ENCODE measurements at regions not wholly inside any gene's neighbourhood (a gene's known extent, or its start where the extent isn't known, plus 50 kb on each side); places are given as distances from the start of the nearest gene placed in this dataset.
A peak's percentile ranks its signal among the peaks of the same experiment; 100 is the strongest.

DNA sequence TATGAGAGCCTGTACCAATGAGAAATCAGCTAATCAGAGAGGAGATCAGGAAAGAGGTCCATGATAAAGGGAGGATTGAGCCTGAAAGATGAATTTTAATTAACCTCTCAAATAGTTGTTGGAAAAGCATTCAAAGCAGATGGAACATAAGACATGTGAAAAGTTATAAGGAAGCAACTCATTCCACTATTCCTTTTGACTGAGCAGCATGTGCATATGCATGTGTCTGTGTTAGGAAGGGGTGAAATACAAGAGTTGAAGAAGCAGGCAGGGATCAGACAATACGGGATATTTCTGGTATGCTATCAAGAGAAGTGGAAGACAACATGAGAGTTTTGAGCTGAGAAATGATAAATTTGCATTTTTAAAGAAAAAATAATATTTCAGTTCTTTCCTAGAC, 624.8 kb upstream of the PTCHD4 start:
- Histone ChIP-seq H3K27ac (ENCODE audit: low read length) (no peak overlapping the region), H3K4me1 (ENCODE audit: control insufficient read depth, insufficient read depth, low read length) (no peaks in the 10 kb centered on the region), H3K9me3 (ENCODE audit: control insufficient read depth, low read length) (no peaks in the 10 kb centered on the region), H3K4me3 (ENCODE audit: low read length) (no peak overlapping the region), H3K27me3 (ENCODE audit: control insufficient read depth, insufficient read depth) (no peaks in the 10 kb centered on the region)
- intact Hi-C loops (cut with DNase I), result no loop called here
- WGBS, result 45% methylated on average over 1 of the region's 1 CpG
- ATAC-seq (no peak), DNase-seq (no peak)

DNA sequence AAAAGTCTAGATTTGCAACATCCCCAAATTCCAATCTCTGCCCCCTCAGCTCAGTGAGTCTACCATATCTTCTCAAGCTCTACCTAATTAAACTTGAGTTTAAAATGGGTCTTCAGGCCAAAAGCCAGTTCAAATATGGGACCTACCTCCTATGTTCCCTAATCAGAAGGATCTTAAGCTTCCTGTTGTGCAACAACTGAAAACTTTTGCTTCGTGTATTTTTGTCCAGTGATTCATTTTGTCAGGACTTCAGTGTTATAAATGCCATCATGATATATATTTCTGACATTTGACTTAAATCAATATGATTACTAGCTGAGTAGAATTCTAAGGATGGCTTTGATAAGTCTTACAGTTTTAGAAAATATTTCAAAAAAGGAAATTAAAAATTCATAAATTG, 622.6 kb upstream of the PTCHD4 start:
- 48% methylated on average over 1 of the region's 1 CpG for whole genome bisulfite sequencing
- Histone ChIP-seq H3K4me3 (ENCODE audit: low read length) (no peak overlapping the region), H3K4me1 (ENCODE audit: control insufficient read depth, insufficient read depth, low read length) (no peaks in the 10 kb centered on the region), H3K27me3 (ENCODE audit: control insufficient read depth, insufficient read depth) (no peaks in the 10 kb centered on the region), H3K9me3 (ENCODE audit: control insufficient read depth, low read length) (no peaks in the 10 kb centered on the region), H3K27ac (ENCODE audit: low read length) (no peak overlapping the region)
- DNase-seq (no peak), ATAC-seq (no peak)
- intact Hi-C loops (cut with DNase I), result no loop called here

DNA sequence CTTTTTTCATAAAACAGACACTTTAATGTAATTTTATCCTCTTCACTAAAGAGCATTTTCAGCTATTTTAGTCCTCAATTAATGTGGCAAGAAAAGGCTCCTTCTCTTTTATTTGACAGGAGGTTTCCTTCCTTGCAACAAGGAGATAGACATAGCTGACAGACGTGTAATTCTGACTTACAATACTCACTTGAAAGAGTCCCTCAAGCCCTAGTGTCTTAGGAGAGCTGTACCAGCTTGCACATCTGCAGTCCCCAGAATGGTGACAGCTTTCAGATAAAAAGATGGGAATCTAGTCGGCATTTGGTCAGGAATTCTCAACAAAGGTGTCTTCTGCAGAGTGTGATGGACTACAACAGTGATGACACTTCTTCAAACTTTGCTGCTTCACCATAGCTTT, 603.7 kb upstream of the PTCHD4 start:
- intact Hi-C loops (cut with DNase I), result no loop called here
- WGBS, result 30% methylated on average over 2 of the region's 2 CpGs
- Histone ChIP-seq H3K27me3 (ENCODE audit: control insufficient read depth, insufficient read depth) (no peaks in the 10 kb centered on the region), H3K9me3 (ENCODE audit: control insufficient read depth, low read length) (no peaks in the 10 kb centered on the region), H3K4me3 (ENCODE audit: low read length) (no peak overlapping the region), H3K27ac (ENCODE audit: low read length) (no peak overlapping the region), H3K4me1 (ENCODE audit: control insufficient read depth, insufficient read depth, low read length) (no peaks in the 10 kb centered on the region)
- DNase-seq (no peak), ATAC-seq (no peak)

DNA sequence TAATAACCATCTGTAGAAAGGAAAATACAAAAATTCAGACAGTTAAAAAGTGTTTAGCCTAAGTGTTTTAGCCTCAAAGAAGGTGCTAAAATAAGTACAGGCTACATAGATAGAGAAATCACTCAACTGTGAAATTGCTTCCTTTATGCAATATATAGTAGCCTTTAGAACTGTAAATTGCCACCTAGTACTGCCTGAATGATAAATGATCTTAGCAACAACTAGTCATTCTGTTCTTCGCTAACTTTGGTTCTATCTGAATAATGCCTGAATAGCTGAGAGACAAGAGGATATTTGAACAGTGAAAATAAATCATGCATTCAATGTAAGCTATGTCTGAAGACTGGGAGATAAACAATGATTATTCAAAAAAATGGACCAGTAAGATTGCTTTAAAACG, 603.3 kb upstream of the PTCHD4 start:
- no peak overlapping the region for H3K27ac ChIP-seq (ENCODE audit: low read length)
- no peak overlapping the region for H3K4me3 ChIP-seq (ENCODE audit: low read length)
- DNase-seq (no peak), ATAC-seq (no peak)
- 60% methylated on average over 2 of the region's 2 CpGs for WGBS
- no peaks in the 10 kb centered on the region for H3K27me3 ChIP-seq (ENCODE audit: control insufficient read depth, insufficient read depth)
- intact Hi-C loops (cut with DNase I), result no loop called here
- no peaks in the 10 kb centered on the region for H3K9me3 ChIP-seq (ENCODE audit: control insufficient read depth, low read length)
- no peaks in the 10 kb centered on the region for H3K4me1 ChIP-seq (ENCODE audit: control insufficient read depth, insufficient read depth, low read length)

DNA sequence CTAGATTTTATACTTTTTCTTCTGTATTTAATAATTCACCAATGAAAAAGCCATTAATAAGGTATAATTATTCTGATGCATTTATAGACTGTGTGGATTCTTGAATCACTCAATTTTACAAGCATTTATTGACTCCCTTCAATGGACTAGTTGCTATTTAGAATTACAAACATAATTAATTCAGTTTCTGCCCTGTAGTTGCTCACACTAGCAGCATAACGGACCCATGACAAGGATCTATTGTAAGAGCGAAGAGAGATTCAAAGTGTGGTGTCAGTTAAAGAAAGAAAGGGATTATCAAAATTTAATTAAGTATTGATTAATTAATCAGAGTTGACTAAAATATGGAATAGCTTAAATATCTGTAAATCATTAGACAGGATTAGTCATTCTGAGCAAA, 602.6 kb upstream of the PTCHD4 start:
- 94% methylated on average over 2 of the region's 2 CpGs for WGBS
- Histone ChIP-seq H3K4me3 (ENCODE audit: low read length) (no peak overlapping the region), H3K27me3 (ENCODE audit: control insufficient read depth, insufficient read depth) (no peaks in the 10 kb centered on the region), H3K9me3 (ENCODE audit: control insufficient read depth, low read length) (no peaks in the 10 kb centered on the region), H3K4me1 (ENCODE audit: control insufficient read depth, insufficient read depth, low read length) (no peaks in the 10 kb centered on the region), H3K27ac (ENCODE audit: low read length) (no peak overlapping the region)
- intact Hi-C loops (cut with DNase I), result no loop called here
- ATAC-seq, result no peak
- DNase-seq, result no peak

DNA sequence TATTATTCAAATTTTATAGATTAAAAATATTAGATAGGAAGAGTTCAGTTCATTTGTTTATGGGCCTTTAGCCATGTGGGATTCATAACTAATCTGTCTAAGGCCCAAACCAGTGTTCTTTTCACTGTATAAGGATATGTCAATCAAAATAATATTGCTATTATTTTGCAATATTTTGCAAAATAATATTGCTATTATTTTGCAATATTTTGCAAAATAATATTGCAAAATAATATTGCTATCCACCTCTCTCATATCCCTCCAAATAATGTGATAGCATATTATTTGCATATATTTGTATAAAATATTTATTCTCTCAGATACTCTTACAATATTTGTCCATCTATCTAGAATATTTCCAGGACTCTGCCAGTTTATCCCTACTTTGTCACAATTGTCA, 595.3 kb upstream of the PTCHD4 start:
- intact Hi-C loops (cut with DNase I), result no loop called here
- Histone ChIP-seq H3K9me3 (ENCODE audit: control insufficient read depth, low read length) (no peaks in the 10 kb centered on the region), H3K4me3 (ENCODE audit: low read length) (no peak overlapping the region), H3K4me1 (ENCODE audit: control insufficient read depth, insufficient read depth, low read length) (no peaks in the 10 kb centered on the region), H3K27me3 (ENCODE audit: control insufficient read depth, insufficient read depth) (no peaks in the 10 kb centered on the region), H3K27ac (ENCODE audit: low read length) (no peak overlapping the region)
- DNase-seq (no peak), ATAC-seq (no peak)

DNA sequence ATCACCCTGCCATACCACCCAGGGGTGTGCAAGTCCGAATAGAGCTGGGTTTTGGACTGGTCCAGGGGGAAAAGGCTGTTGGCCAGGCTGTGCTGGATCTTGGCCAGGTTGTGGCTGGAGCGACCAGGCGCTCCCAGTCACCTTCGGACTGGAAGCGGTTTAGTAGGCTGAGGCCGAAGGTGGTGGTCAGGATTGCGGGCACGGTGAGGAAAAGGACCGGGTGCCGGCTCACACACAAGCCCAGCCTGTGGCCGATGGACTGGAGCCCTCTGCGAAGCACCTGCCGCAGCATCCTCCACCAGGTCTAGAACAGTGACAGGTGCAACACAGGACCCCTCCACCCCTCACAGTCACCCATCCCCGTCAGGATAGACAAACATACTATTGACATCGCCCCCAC, 590.6 kb upstream of the PTCHD4 start:
- H3K4me1 ChIP-seq (ENCODE audit: control insufficient read depth, insufficient read depth, low read length), result no peaks in the 10 kb centered on the region
- intact Hi-C loops (cut with DNase I), result no loop called here
- DNase-seq, result peak in 1 of 3 donors; percentile 13
- H3K4me3 ChIP-seq (ENCODE audit: low read length), result no peak overlapping the region
- no peaks in the 10 kb centered on the region for H3K27me3 ChIP-seq (ENCODE audit: control insufficient read depth, insufficient read depth)
- WGBS, result 84% methylated on average over 15 of the region's 15 CpGs
- H3K9me3 ChIP-seq (ENCODE audit: control insufficient read depth, low read length), result no peaks in the 10 kb centered on the region
- no peak for ATAC-seq
- no peak overlapping the region for H3K27ac ChIP-seq (ENCODE audit: low read length)

DNA sequence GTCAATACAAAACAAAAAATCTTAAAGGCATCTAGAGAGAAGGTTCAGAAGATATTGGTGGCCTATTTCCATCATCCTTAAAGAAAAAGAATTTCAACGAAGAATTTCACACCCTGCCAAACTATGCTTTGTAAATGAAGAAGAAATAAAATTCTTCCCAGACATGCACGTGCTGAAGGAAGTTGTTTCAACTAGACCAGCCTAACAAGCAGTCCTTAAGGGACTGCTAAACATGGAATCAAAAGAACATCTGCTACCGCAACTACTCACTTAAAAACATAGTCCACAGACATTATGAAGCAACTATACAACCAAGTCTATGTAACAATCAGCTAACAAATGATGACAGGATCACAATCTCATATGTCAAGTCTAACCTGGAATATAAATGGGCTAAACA, 584.9 kb upstream of the PTCHD4 start:
- DNase-seq, result no peak
- intact Hi-C loops (cut with DNase I), result no loop called here
- no peak for ATAC-seq
- WGBS, result 83% methylated on average over 3 of the region's 3 CpGs
- Histone ChIP-seq H3K4me3 (ENCODE audit: low read length) (no peak overlapping the region), H3K4me1 (ENCODE audit: control insufficient read depth, insufficient read depth, low read length) (no peaks in the 10 kb centered on the region), H3K27ac (ENCODE audit: low read length) (no peak overlapping the region), H3K27me3 (ENCODE audit: control insufficient read depth, insufficient read depth) (no peaks in the 10 kb centered on the region), H3K9me3 (ENCODE audit: control insufficient read depth, low read length) (no peaks in the 10 kb centered on the region)

DNA sequence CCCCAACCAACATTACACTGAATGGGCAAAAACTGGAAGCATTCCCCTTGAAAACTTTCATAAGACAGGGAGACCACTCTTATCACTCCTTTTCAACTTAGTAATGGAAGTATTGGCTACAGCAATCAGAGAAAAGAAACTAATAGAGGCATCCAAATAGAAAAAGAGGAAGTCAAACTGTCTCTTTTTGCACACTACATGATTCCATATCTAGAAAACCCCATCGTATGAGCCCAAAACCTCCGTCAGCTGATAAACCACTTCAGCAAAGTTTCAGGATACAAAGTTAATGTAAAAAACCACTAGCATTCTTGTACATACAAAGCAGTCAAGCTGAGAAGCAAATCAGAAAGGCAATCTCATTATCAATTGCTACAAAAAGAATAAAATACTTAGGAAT, 580.4 kb upstream of the PTCHD4 start:
- DNase-seq (no peak), ATAC-seq (no peak)
- H3K4me1 ChIP-seq (ENCODE audit: control insufficient read depth, insufficient read depth, low read length), result no peaks in the 10 kb centered on the region
- 79% methylated on average over 2 of the region's 2 CpGs for WGBS
- intact Hi-C loops (cut with DNase I), result no loop called here
- H3K27ac ChIP-seq (ENCODE audit: low read length), result no peak overlapping the region
- H3K9me3 ChIP-seq (ENCODE audit: control insufficient read depth, low read length), result no peaks in the 10 kb centered on the region
- H3K27me3 ChIP-seq (ENCODE audit: control insufficient read depth, insufficient read depth), result no peaks in the 10 kb centered on the region
- H3K4me3 ChIP-seq (ENCODE audit: low read length), result no peak overlapping the region

DNA sequence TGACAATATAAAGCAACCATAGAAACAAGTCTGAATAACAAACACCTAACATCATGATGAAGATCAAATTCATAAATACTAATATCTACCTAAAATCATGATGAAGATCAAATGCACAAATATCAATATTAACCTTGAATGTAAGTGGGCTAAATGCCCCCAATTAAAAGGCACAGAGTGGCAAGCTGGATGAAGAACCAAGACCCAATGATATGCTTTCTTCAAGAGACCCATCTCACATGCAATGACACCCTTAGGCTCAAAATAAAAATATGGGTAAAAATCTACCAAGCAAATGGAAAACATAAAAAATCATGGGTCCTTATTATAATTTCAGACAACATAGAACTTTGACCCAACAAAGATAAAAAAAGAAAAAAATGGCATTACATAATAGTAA, 578.5 kb upstream of the PTCHD4 start:
- no peak overlapping the region for H3K4me3 ChIP-seq (ENCODE audit: low read length)
- no peaks in the 10 kb centered on the region for H3K27me3 ChIP-seq (ENCODE audit: control insufficient read depth, insufficient read depth)
- intact Hi-C loops (cut with DNase I), result no loop called here
- DNase-seq, result no peak
- no peaks in the 10 kb centered on the region for H3K9me3 ChIP-seq (ENCODE audit: control insufficient read depth, low read length)
- no peak overlapping the region for H3K27ac ChIP-seq (ENCODE audit: low read length)
- H3K4me1 ChIP-seq (ENCODE audit: control insufficient read depth, insufficient read depth, low read length), result no peaks in the 10 kb centered on the region
- no peak for ATAC-seq

DNA sequence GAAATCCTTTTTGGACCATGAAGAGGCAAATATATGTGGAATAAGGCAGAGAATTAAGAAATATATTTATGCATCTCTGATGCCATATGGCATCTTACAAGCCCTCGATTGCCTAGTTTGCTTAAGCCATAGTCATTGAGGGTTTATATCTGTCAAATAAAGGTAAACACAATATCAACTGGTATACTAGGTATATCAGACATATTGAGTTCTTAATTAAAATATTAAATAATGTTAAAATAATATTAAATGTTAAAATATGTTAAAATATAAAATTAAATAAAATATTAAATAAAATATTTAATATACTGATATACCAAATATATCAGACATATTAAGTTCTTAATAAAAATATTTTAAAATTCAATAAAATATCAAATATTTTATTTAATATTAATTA, 567.4 kb upstream of the PTCHD4 start:
- ATAC-seq, result no peak

DNA sequence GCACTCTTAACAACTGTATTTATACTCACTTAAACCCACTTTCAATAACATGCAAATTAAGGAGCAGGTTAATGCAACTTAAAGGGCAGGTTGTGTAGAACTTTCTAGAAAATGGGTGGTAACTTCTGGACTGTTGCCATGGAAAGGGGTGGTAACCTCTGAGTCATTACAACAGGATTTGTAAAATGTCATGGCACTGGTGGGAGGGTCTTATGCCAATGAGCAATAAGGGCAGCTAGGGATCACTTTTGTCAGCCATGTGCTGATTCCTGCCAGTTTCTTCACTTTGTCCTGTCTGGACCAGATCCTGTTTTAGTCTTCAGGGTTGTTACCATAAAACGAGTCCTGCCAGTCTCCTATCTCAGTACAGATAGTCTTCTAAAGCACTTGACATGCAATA, 560.5 kb upstream of the PTCHD4 start:
- DNase-seq (no peak), ATAC-seq (no peak)
- intact Hi-C loops (cut with DNase I), result no loop called here
- Histone ChIP-seq H3K9me3 (ENCODE audit: control insufficient read depth, low read length) (no peaks in the 10 kb centered on the region), H3K27me3 (ENCODE audit: control insufficient read depth, insufficient read depth) (no peaks in the 10 kb centered on the region), H3K27ac (ENCODE audit: low read length) (no peak overlapping the region), H3K4me3 (ENCODE audit: low read length) (no peak overlapping the region), H3K4me1 (ENCODE audit: control insufficient read depth, insufficient read depth, low read length) (no peaks in the 10 kb centered on the region)
- 36% methylated on average over 1 of the region's 1 CpG for WGBS

More for the DNA sequence above, 567.4 kb upstream of the PTCHD4 start:
- no peak overlapping the region for H3K4me3 ChIP-seq (ENCODE audit: low read length)
- DNase-seq, result no peak
- no peaks in the 10 kb centered on the region for H3K9me3 ChIP-seq (ENCODE audit: control insufficient read depth, low read length)
- H3K4me1 ChIP-seq (ENCODE audit: control insufficient read depth, insufficient read depth, low read length), result no peaks in the 10 kb centered on the region
- WGBS, result 82% methylated on average over 1 of the region's 1 CpG
- no peaks in the 10 kb centered on the region for H3K27me3 ChIP-seq (ENCODE audit: control insufficient read depth, insufficient read depth)
- intact Hi-C loops (cut with DNase I), result no loop called here
- no peak overlapping the region for H3K27ac ChIP-seq (ENCODE audit: low read length)

All from right cardiac atrium (tissue), 5 donors.